ENCODE measurements at regions not wholly inside any gene's neighbourhood (a gene's known extent, or its start where the extent isn't known, plus 50 kb on each side); places are given as distances from the start of the nearest gene placed in this dataset.

- H3K4me3 Mint-ChIP-seq: no peak overlapping the region
- no peaks in the 10 kb centered on the region for H3K4me1 Mint-ChIP-seq
- H3K9me3 Mint-ChIP-seq: no peaks in the 10 kb centered on the region
- no peaks in the 10 kb centered on the region for H3K36me3 Mint-ChIP-seq
- no peak for DNase-seq
- H3K27me3 Mint-ChIP-seq (ENCODE audit: low read depth in 3 of 3): peaks cover 0 to 9% (median 1%) of the 10 kb centered on the region in 3 donors
- H3K27ac Mint-ChIP-seq: no peak overlapping the region
Observed at GRCh38 chr16:86971251-86971650, 345.9 kb downstream of the C16orf95 start.

GRCh38 chr16:86974120-86974519, 343.1 kb downstream of the C16orf95 start:
- H3K27me3 Mint-ChIP-seq (ENCODE audit: low read depth in 3 of 3): peaks cover 0 to 18% (median 1%) of the 10 kb centered on the region in 3 donors
- no peak overlapping the region for H3K4me3 Mint-ChIP-seq

GRCh38 chr16:86975445-86975844, 341.7 kb downstream of the C16orf95 start:
- H3K27ac Mint-ChIP-seq: no peak overlapping the region
- H3K4me3 Mint-ChIP-seq: no peak overlapping the region

More at GRCh38 chr16:86974120-86974519, 343.1 kb downstream of the C16orf95 start:
- no peaks in the 10 kb centered on the region for H3K9me3 Mint-ChIP-seq
- H3K27ac Mint-ChIP-seq: no peak overlapping the region
- DNase-seq: no peak
- no peaks in the 10 kb centered on the region for H3K36me3 Mint-ChIP-seq
- no peaks in the 10 kb centered on the region for H3K4me1 Mint-ChIP-seq

GRCh38 chr16:86977076-86977676, 340.0 kb downstream of the C16orf95 start:
- Mint-ChIP-seq H3K27me3 (ENCODE audit: low read depth in 3 of 3) (peaks cover 0 to 12% (median 0%) of the 10 kb centered on the region in 3 donors), H3K9me3 (no peaks in the 10 kb centered on the region), H3K27ac (no peak overlapping the region), H3K36me3 (no peaks in the 10 kb centered on the region), H3K4me1 (no peaks in the 10 kb centered on the region), H3K4me3 (no peak overlapping the region)
- DNase-seq: no peak

More at GRCh38 chr16:86975445-86975844, 341.7 kb downstream of the C16orf95 start:
- H3K4me1 Mint-ChIP-seq: no peaks in the 10 kb centered on the region
- H3K36me3 Mint-ChIP-seq: no peaks in the 10 kb centered on the region
- DNase-seq: no peak
- H3K9me3 Mint-ChIP-seq: no peaks in the 10 kb centered on the region
- peaks cover 0 to 16% (median 1%) of the 10 kb centered on the region in 3 donors for H3K27me3 Mint-ChIP-seq (ENCODE audit: low read depth in 3 of 3)

- Mint-ChIP-seq H3K9me3 (no peaks in the 10 kb centered on the region), H3K4me1 (no peaks in the 10 kb centered on the region), H3K36me3 (no peaks in the 10 kb centered on the region), H3K27me3 (ENCODE audit: low read depth in 3 of 3) (peaks cover 0 to 11% (median 2%) of the 10 kb centered on the region in 3 donors), H3K4me3 (no peak overlapping the region), H3K27ac (no peak overlapping the region)
- no peak for DNase-seq
Observed at GRCh38 chr16:86978445-86979030, 338.7 kb downstream of the C16orf95 start.

GRCh38 chr16:86979061-86979460, 338.1 kb downstream of the C16orf95 start:
- peaks cover 0 to 11% (median 2%) of the 10 kb centered on the region in 3 donors for H3K27me3 Mint-ChIP-seq (ENCODE audit: low read depth in 3 of 3)
- no peak overlapping the region for H3K4me3 Mint-ChIP-seq
- no peaks in the 10 kb centered on the region for H3K36me3 Mint-ChIP-seq
- DNase-seq: no peak
- H3K9me3 Mint-ChIP-seq: no peaks in the 10 kb centered on the region
- H3K4me1 Mint-ChIP-seq: no peaks in the 10 kb centered on the region
- no peak overlapping the region for H3K27ac Mint-ChIP-seq

GRCh38 chr16:86979984-86980553, 337.1 kb downstream of the C16orf95 start:
- Mint-ChIP-seq H3K4me3 (no peak overlapping the region), H3K36me3 (no peaks in the 10 kb centered on the region), H3K27me3 (ENCODE audit: low read depth in 3 of 3) (peaks cover 2 to 11% (median 2%) of the 10 kb centered on the region in 3 donors), H3K9me3 (no peaks in the 10 kb centered on the region), H3K4me1 (no peaks in the 10 kb centered on the region), H3K27ac (no peak overlapping the region)
- no peak for DNase-seq

GRCh38 chr16:86980644-86981043, 336.5 kb downstream of the C16orf95 start:
- H3K36me3 Mint-ChIP-seq: no peaks in the 10 kb centered on the region
- no peak overlapping the region for H3K4me3 Mint-ChIP-seq
- no peaks in the 10 kb centered on the region for H3K4me1 Mint-ChIP-seq
- no peak for DNase-seq
- no peak overlapping the region for H3K27ac Mint-ChIP-seq
- H3K27me3 Mint-ChIP-seq (ENCODE audit: low read depth in 3 of 3): peaks cover 2 to 11% (median 2%) of the 10 kb centered on the region in 3 donors
- no peaks in the 10 kb centered on the region for H3K9me3 Mint-ChIP-seq

GRCh38 chr16:86982347-86982596, 334.9 kb downstream of the C16orf95 start:
- no peak overlapping the region for H3K27ac Mint-ChIP-seq
- H3K4me1 Mint-ChIP-seq: no peaks in the 10 kb centered on the region
- H3K27me3 Mint-ChIP-seq (ENCODE audit: low read depth in 3 of 3): peaks cover 5 to 7% (median 5%) of the 10 kb centered on the region in 3 donors
- H3K9me3 Mint-ChIP-seq: no peaks in the 10 kb centered on the region
- DNase-seq: no peak
- H3K36me3 Mint-ChIP-seq: no peaks in the 10 kb centered on the region
- H3K4me3 Mint-ChIP-seq: no peak overlapping the region

GRCh38 chr16:86982912-86983311, 334.3 kb downstream of the C16orf95 start:
- H3K27me3 Mint-ChIP-seq (ENCODE audit: low read depth in 3 of 3): peaks cover 5 to 9% (median 5%) of the 10 kb centered on the region in 3 donors
- H3K4me1 Mint-ChIP-seq: no peaks in the 10 kb centered on the region
- no peak overlapping the region for H3K4me3 Mint-ChIP-seq
- H3K36me3 Mint-ChIP-seq: no peaks in the 10 kb centered on the region
- H3K9me3 Mint-ChIP-seq: no peaks in the 10 kb centered on the region
- no peak for DNase-seq
- H3K27ac Mint-ChIP-seq: no peak overlapping the region

- Mint-ChIP-seq H3K4me3 (no peak overlapping the region), H3K27me3 (ENCODE audit: low read depth in 3 of 3) (peaks cover 3 to 9% (median 5%) of the 10 kb centered on the region in 3 donors), H3K9me3 (no peaks in the 10 kb centered on the region), H3K27ac (no peak overlapping the region), H3K4me1 (no peaks in the 10 kb centered on the region), H3K36me3 (no peaks in the 10 kb centered on the region)
- no peak for DNase-seq
Observed at GRCh38 chr16:86983621-86984020, 333.6 kb downstream of the C16orf95 start.

- H3K9me3 Mint-ChIP-seq: no peaks in the 10 kb centered on the region
- no peak overlapping the region for H3K4me3 Mint-ChIP-seq
- H3K4me1 Mint-ChIP-seq: peaks cover under 1% of the 10 kb centered on the region in 2 donors
- H3K36me3 Mint-ChIP-seq: no peaks in the 10 kb centered on the region
- H3K27me3 Mint-ChIP-seq (ENCODE audit: low read depth in 3 of 3): peaks cover 3 to 9% (median 5%) of the 10 kb centered on the region in 3 donors
- H3K27ac Mint-ChIP-seq: no peak overlapping the region
- DNase-seq: no peak
Observed at GRCh38 chr16:86984343-86984742, 332.8 kb downstream of the C16orf95 start.

GRCh38 chr16:86984991-86985647, 332.1 kb downstream of the C16orf95 start:
- H3K4me1 Mint-ChIP-seq: peaks cover 9% of the 10 kb centered on the region in 2 donors
- H3K27me3 Mint-ChIP-seq (ENCODE audit: low read depth in 3 of 3): peaks cover 3 to 9% (median 5%) of the 10 kb centered on the region in 3 donors
- H3K27ac Mint-ChIP-seq: no peak overlapping the region
- H3K9me3 Mint-ChIP-seq: no peaks in the 10 kb centered on the region
- DNase-seq: no peak
- H3K36me3 Mint-ChIP-seq: no peaks in the 10 kb centered on the region
- no peak overlapping the region for H3K4me3 Mint-ChIP-seq

GRCh38 chr16:86985648-86986015, 331.6 kb downstream of the C16orf95 start:
- Mint-ChIP-seq H3K27ac (no peak overlapping the region), H3K9me3 (no peaks in the 10 kb centered on the region), H3K27me3 (ENCODE audit: low read depth in 3 of 3) (peaks cover 3 to 9% (median 5%) of the 10 kb centered on the region in 3 donors), H3K4me1 (peaks cover 14% of the 10 kb centered on the region in 2 donors), H3K4me3 (no peak overlapping the region), H3K36me3 (no peaks in the 10 kb centered on the region)
- DNase-seq: no peak

All from immature natural killer cell (primary cell).